MM.1S (cell line): ENCODE measurements at regions not wholly inside any gene's neighbourhood (a gene's known extent, or its start where the extent isn't known, plus 50 kb on each side); places are given as distances from the start of the nearest gene placed in this dataset.

Source experiments
- CTCF ChIP-seq: fragments of 300-600 bp; sonication (generic); IDR thresholded peaks from 2 replicates; pipeline ENCODE4 v1.5.1; 2016; ENCODE audit warnings: antibody characterized with exemption, low read length, mixed read lengths
- EZH2phosphoT487 ChIP-seq: fragments of 300-600 bp; sonication (generic); IDR thresholded peaks from 2 replicates; pipeline ENCODE4 v1.6.1; 2018; ENCODE audit warnings: antibody characterized with exemption, low read length

DNA sequence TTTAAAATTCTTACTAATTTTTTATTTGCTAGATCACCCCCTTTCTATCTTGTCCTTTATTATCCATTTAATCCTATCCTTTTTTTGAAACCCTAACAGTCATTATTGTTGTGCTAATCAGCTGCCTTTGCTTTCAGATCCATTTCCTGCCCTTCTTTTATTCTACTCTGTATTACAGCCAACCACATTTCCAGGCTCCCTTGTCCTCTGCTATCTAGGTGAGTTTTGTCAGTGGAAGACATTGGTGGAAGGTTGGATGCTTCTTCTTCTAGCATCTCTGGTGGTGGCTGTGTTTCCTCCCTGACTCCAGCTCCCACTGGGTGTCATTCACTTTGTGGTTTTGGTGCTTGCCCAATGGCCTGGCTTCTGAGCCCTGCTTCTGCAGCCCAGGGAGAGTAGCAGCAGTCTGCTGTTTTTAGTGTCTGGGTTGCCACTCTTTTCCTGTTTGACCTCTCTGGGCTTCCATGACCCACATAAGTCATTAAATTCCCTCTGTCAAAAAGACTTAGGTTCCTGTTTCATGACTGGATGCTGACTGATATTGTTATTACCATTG is 225.2 kb upstream of the PGRMC2 start:
- TF ChIP-seq CTCF: no peak
- no peak for TF ChIP-seq EZH2phosphoT487
